Activated T-cell treated with anti-CD3 and anti-CD28 coated beads for 24 hours (primary cell): ENCODE measurements at regions not wholly inside any gene's neighbourhood (a gene's known extent, or its start where the extent isn't known, plus 50 kb on each side); places are given as distances from the start of the nearest gene placed in this dataset.

Source experiments
- DNase-seq: peaks from one replicate; pipeline ENCODE4 v3.0.0-alpha.2; 2020; ENCODE audit warnings: low read depth

GRCh38 chr3:174403831-174404230 is 455.3 kb upstream of the NAALADL2 start:
- no peak for DNase-seq

- DNase-seq: no peak
Measured at GRCh38 chr3:174408310-174408709, 450.8 kb upstream of the NAALADL2 start.

DNA sequence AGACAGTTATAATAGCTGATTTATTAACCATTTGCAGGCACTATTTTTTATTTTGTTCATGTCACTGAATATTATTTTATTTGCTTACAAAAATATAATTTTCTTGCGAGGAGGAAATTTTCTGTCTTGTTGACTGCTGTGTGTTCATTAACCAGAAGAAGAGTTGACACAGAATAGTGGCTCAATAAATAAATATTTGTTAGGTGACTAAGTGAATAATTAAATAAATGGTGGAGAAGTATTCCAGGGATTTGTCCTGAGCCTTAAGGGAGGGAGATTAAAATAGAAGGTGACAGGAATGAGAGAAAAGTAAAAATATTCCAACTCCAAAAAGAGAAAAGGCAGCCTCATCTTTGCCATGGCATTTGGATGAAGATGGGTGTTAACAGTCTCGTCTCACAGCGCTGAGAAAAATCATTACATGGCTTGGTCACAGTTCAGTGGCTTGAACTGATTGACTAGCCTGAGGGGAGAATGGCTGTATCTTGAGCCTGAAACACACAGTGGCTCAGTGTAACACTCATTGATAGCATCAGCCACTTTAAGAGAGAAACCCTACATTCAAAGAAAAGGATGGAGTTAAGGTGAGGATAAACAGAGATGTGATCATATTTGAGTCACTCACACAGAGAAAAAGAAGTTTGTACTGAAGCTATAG is 449.9 kb upstream of the NAALADL2 start:
- DNase-seq: no peak

DNA sequence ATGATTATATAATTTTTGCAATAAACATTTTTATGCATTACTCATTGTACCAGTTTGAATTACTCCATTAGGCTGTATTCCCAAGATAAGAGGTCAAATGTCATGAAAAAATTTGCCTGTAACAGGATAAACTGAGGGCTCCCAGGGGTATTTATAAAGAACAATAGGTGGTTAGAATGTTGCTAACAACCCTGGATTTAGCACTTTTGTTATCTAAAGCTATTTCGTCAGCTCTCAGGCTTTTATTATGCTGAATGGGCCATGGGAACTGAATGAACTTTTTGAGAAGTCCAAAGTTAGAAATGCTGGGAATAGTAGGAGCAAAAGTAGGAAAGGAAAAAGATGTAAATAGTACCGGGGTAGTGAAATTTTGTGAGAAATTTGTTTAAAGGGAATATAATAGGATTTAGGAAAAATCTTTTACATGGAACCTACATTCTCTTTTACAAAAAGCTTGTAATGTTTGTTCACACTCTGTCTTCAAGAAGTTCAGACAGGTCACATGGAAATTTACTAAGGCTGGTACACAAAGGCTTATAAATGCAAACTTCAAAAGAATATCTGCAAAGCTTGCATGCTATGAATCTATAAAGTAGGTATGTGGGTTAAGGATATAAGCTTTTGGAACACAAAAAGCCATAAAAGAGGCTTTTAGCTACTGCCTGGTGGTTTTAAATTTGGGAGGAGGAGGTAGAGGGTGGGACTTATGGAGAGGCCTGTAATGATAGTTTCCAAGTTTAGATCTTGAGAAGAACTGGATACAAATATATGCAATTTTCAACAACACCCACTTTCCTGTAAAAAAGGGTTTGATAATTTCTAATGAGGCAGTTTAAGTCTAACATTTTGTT is 445.8 kb upstream of the NAALADL2 start:
- no peak for DNase-seq

- DNase-seq: no peak
Measured at GRCh38 chr3:174414902-174415301, 444.2 kb upstream of the NAALADL2 start.

DNA sequence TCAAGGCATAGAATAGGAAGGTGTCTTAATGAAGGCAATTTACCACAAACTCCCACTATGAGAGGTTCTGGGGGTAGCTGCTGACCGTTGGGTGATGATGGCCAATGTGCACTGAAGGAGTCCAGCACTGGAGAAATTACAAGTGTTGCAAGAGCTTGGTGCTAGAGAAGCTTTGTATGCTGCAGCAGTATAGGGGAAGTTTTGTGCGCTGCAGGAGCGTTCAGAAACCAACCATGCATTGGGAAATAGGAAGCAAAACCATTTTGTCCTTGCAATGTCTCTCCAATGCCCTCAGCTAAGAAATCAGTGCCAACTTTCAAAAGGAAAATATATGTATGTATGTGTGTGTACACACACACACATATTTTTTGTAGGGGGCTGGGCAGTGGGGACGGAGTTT is 441.6 kb upstream of the NAALADL2 start:
- DNase-seq: no peak

GRCh38 chr3:174419216-174419615 is 439.9 kb upstream of the NAALADL2 start:
- no peak for DNase-seq

GRCh38 chr3:174423936-174424335 is 435.2 kb upstream of the NAALADL2 start:
- DNase-seq: no peak

DNA sequence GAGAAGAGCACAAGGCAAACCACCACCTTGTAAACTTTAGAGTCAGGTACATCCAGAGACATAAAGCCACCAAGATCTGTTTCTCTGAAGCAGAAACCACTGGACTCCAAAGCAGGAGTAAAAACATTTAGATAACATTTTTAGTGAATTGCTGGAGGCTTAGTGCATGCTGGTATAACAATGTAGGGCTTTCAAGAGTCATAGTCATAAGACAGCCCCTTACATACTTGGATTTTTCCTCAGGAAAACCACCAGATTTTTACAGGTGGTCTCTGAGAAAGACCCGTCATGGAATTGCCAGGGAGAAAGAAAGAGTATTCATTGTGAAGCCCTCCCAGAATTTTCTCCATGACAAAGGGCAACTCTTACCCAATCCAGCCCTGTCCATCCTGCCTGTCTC is 434.5 kb upstream of the NAALADL2 start:
- DNase-seq: no peak

DNA sequence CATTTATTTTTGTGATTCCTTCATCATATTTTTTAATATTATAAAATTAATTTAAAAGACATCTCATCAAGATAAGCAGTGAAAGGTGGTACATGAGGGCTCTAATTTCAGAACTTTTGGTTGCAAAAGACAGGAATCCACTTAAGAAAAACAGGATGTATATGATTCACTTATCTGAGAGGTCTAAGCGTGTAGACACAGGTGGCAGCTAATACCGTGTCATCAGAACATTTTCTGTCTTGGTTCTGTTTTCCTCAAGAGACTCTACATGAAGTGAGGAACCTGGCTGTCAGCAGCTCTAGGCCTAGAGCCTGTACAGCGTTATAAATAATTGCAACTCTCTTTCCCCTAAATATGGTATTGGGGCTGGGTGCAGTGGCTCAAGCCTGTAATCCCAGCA is 433.7 kb upstream of the NAALADL2 start:
- no peak for DNase-seq

GRCh38 chr3:174430986-174431385 is 428.1 kb upstream of the NAALADL2 start:
- DNase-seq: no peak

GRCh38 chr3:174431717-174432116 is 427.4 kb upstream of the NAALADL2 start:
- DNase-seq: no peak

GRCh38 chr3:174436367-174436766 is 422.8 kb upstream of the NAALADL2 start:
- no peak for DNase-seq

GRCh38 chr3:174438501-174439145 is 420.5 kb upstream of the NAALADL2 start:
- DNase-seq: no peak

DNA sequence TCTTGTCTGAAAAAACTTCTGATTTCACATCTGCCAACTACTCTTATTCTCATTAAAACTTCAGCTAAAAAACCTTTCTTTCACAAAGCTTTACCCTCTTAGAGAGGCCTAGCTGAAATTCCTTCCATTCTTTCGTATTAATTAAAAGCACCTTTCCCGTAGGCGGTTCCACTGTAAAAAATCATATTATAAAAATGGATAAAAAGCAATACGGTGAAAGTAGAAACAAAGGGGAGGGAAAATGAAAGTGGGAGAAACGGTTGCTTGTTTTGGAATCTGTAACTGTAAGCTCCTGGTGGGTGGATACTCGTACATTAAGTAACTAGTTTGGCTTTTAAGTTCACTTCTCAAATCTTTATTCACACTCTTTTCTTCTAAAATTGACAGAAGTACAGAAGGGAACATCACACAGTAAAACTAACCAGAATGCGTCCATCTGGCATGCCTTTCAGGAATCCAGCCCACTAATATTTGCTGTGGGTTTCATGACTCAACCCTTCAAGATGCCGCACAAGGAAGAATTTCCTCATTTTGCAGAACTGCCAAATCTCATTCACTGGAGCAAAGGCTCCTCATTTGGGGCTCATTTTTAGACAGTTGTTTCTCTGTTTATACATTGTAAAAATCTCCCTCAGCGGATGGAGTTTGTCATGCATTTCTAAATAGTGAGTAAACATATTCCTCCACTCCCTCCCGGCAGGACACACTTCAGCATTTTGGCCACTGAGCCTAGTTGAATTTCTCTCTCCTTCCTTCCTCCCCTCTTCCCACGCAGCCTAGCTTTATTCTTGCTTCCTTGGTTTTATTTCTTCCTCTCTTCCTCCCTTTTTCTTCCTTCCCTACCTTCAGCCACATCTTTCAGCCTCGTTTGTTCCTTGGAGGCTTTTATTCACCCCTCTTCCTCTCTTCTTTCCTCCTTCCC is 419.5 kb upstream of the NAALADL2 start:
- no peak for DNase-seq

DNA sequence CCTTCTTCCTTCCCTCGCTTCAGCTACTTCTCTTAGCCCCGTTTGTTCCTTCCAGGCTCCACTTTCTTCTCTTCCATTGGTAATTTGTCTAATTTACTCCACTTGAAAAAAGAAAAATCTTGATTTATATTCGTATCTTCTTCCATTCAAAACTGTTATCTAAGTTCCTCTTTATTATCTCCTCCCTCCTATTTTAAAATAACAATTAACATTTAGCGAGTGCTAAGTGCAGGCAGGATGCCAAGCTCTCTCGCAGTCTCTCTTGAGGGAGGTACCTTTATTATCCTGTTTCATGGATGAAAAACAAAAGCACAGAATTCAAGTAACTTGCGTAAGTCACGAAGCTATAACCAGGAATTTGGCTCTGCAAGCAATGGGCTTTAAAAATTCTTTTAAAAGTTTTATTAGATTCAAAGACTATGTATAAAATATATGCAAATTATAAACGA is 418.9 kb upstream of the NAALADL2 start:
- DNase-seq: no peak

- DNase-seq: peak; percentile 45
Measured at GRCh38 chr3:174440741-174441587, 418.2 kb upstream of the NAALADL2 start.

GRCh38 chr3:174441588-174442301 is 417.4 kb upstream of the NAALADL2 start:
- no peak for DNase-seq

- DNase-seq: no peak
Measured at GRCh38 chr3:174442302-174442682, 416.8 kb upstream of the NAALADL2 start.

DNA sequence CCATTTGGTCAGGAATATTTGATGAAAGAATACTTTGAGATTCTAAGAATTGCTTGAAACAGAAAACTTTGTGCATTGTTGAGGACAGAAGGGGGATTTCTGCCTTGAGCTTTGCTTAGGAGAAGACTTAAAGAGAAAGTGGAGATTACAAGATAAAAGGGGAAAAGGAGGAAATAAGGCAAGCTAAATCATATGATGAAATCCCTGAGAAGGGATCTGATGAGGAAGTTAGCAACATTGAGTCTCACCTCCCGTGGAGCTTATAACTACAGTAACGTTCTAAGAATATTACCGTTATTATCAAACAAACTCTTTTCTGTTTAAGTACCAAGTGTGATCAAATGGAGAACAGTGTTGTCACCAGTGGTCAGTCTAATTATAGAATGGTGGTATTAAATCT is 414.7 kb upstream of the NAALADL2 start:
- no peak for DNase-seq
